GM12891 (cell line): ENCODE measurements at regions not wholly inside any gene's neighbourhood (a gene's known extent, or its start where the extent isn't known, plus 50 kb on each side); places are given as distances from the start of the nearest gene placed in this dataset.

Experiments used
- DNase-seq: peaks from one replicate; pipeline ENCODE4 v3.0.0; 2011; ENCODE audit warnings: low spot score; ENCODE audit not compliant: insufficient read length
- FAIRE-seq: peaks from 2 replicates; lab custom pipeline; 2011; peaks lifted over from hg19 to GRCh38; lab: Jason Lieb, UNC
- PAX5 ChIP-seq: IDR thresholded peaks from 2 replicates; pipeline ENCODE4 v1.6.1; 2011; ENCODE audit warnings: low read length, moderate library complexity, mild to moderate bottlenecking; ENCODE audit not compliant: insufficient read depth, severe bottlenecking
- POLR2A ChIP-seq: IDR thresholded peaks from 2 replicates; pipeline ENCODE4 v1.6.1; 2011; ENCODE audit warnings: low read depth, low read length, control low read depth
- POLR2AphosphoS5 ChIP-seq: IDR thresholded peaks from 2 replicates; pipeline ENCODE4 v1.6.1; 2011; ENCODE audit warnings: low read depth, low read length, control low read depth
- POU2F2 ChIP-seq: IDR thresholded peaks from 2 replicates; pipeline ENCODE4 v1.6.1; 2011; ENCODE audit warnings: low read depth, mild to moderate bottlenecking, control low read depth, low read length, moderate library complexity
- SPI1 ChIP-seq: IDR thresholded peaks from 2 replicates; pipeline ENCODE4 v1.6.1; 2011; ENCODE audit warnings: low read depth, low read length, control low read depth
- TAF1 ChIP-seq: IDR thresholded peaks from 2 replicates; pipeline ENCODE4 v1.6.1; 2011; ENCODE audit warnings: low read depth, low read length, control low read depth

DNA sequence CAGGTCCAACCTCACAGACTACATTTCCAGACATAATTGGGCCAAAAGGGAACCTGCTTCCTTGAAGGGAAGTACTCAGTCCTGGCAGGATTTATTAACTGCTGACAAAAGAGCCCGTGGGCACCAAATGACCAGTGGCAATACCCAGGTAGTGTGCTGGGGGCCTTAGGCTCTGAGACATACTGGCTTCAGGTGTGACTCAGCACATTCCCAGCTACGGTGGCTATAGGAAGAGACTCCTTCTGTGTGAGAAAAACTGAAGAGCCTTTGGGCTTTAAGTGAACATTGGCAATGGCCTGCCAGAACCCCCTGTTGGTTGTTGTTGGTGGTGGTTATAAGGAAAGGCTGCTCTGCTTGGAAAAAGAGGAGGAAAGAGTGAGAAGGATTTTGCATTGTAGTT, 401.8 kb downstream of the KCNJ3 start:
- TF ChIP-seq SPI1 (no peak), TAF1 (no peak), POLR2A (no peak), PAX5 (no peak), POLR2AphosphoS5 (no peak), POU2F2 (no peak)
- DNase-seq (no peak), FAIRE-seq (no peak)

GRCh38 chr2:155099784-155100183, 401.3 kb downstream of the KCNJ3 start:
- no peak for TF ChIP-seq SPI1
- no peak for TF ChIP-seq TAF1
- no peak for TF ChIP-seq PAX5
- no peak for TF ChIP-seq POLR2AphosphoS5
- no peak for TF ChIP-seq POU2F2
- TF ChIP-seq POLR2A, result no peak
- no peak for FAIRE-seq
- no peak for DNase-seq

GRCh38 chr2:155095613-155096012, 397.1 kb downstream of the KCNJ3 start:
- TF ChIP-seq POLR2AphosphoS5 (no peak), TAF1 (no peak), POLR2A (no peak), PAX5 (no peak), POU2F2 (no peak), SPI1 (no peak)
- FAIRE-seq (no peak), DNase-seq (no peak)

- DNase-seq (no peak), FAIRE-seq (no peak)
- TF ChIP-seq TAF1 (no peak), SPI1 (no peak), POLR2AphosphoS5 (no peak), POU2F2 (no peak), POLR2A (no peak), PAX5 (no peak)
Measured at GRCh38 chr2:155080373-155080772, 381.9 kb downstream of the KCNJ3 start.

DNA sequence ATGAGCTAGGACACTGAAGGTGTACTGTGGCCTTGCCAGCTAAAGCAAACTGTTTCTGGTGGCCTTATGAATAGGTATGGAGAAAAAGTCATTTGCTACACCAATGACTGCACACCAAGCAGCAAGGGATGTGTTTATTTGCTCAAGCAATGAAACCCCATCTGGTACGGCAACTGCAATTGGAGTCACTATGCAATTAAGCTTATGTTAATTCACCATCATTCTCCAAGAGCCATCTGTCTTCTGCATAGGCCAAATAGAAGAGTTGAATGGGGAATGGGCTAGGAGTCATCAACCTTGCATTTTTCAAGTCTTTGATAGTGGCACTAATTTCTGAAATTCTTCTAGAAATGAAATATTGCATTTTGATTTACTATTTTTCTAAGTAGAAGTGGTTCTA, 372.0 kb downstream of the KCNJ3 start:
- FAIRE-seq, result no peak
- TF ChIP-seq POLR2AphosphoS5 (no peak), POLR2A (no peak), TAF1 (no peak), PAX5 (no peak), SPI1 (no peak), POU2F2 (no peak)
- no peak for DNase-seq

DNA sequence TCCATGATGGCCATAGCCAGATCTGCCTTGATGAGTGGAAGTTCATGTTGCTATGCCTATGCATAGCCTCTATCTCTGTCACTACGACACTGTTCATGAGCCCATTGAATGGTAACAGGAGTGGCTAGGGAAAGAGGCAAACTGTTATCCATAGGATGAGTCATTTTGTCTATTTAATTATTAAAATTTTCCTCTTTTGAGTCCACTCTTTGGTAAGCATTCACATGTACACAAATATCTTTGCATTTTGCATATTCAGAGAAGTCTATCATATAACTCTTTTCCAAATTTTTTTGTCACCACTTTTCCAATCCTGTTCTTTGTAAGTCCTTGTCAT, 364.4 kb downstream of the KCNJ3 start:
- TF ChIP-seq SPI1, result no peak
- TF ChIP-seq POLR2AphosphoS5, result no peak
- TF ChIP-seq PAX5, result no peak
- TF ChIP-seq POU2F2, result no peak
- TF ChIP-seq POLR2A, result no peak
- TF ChIP-seq TAF1, result no peak
- no peak for FAIRE-seq

GRCh38 chr2:155062250-155062921, 363.9 kb downstream of the KCNJ3 start:
- TF ChIP-seq PAX5, result no peak
- no peak for TF ChIP-seq POLR2AphosphoS5
- no peak for TF ChIP-seq POU2F2
- no peak for TF ChIP-seq TAF1
- no peak for TF ChIP-seq POLR2A
- TF ChIP-seq SPI1, result no peak
- DNase-seq (no peak), FAIRE-seq (no peak)

More for the DNA sequence above, 364.4 kb downstream of the KCNJ3 start:
- DNase-seq, result no peak

- TF ChIP-seq POU2F2 (no peak), TAF1 (no peak), PAX5 (no peak), SPI1 (no peak), POLR2A (no peak), POLR2AphosphoS5 (no peak)
- no peak for DNase-seq
- no peak for FAIRE-seq
Measured at GRCh38 chr2:155060896-155061295, 362.4 kb downstream of the KCNJ3 start.

GRCh38 chr2:155054712-155055111, 356.2 kb downstream of the KCNJ3 start:
- FAIRE-seq (no peak), DNase-seq (no peak)

GRCh38 chr2:155043097-155043496, 344.6 kb downstream of the KCNJ3 start:
- FAIRE-seq (no peak), DNase-seq (no peak)
- TF ChIP-seq SPI1 (no peak), TAF1 (no peak), POLR2AphosphoS5 (no peak), POU2F2 (no peak), PAX5 (no peak), POLR2A (no peak)

More at GRCh38 chr2:155054712-155055111, 356.2 kb downstream of the KCNJ3 start:
- TF ChIP-seq PAX5, result no peak
- no peak for TF ChIP-seq POLR2A
- TF ChIP-seq SPI1, result no peak
- TF ChIP-seq POLR2AphosphoS5, result no peak
- no peak for TF ChIP-seq POU2F2
- TF ChIP-seq TAF1, result no peak
